Astrocyte of the spinal cord (primary cell): ENCODE measurements at regions not wholly inside any gene's neighbourhood (a gene's known extent, or its start where the extent isn't known, plus 50 kb on each side); places are given as distances from the start of the nearest gene placed in this dataset.

Experiments used
- DNase-seq: peaks from one replicate; pipeline ENCODE4 v3.0.0; 2011; ENCODE audit warnings: low read depth, low spot score
- H3K4me3 ChIP-seq: 2 replicates; pipeline ENCODE4 v1.5.1; 2011; ENCODE audit warnings: low read depth, mild to moderate bottlenecking, low read length, moderate library complexity
- CTCF ChIP-seq: IDR thresholded peaks from 2 replicates; pipeline ENCODE4 v1.5.1; 2012; ENCODE audit warnings: low read depth, mild to moderate bottlenecking, low read length, inconsistent platforms
- in situ Hi-C: cut with HindIII; loops from 2 replicates; pipeline ENCODE4 v1.10.0; 2017; ENCODE audit warnings: low sequenced_read_pairs

DNA sequence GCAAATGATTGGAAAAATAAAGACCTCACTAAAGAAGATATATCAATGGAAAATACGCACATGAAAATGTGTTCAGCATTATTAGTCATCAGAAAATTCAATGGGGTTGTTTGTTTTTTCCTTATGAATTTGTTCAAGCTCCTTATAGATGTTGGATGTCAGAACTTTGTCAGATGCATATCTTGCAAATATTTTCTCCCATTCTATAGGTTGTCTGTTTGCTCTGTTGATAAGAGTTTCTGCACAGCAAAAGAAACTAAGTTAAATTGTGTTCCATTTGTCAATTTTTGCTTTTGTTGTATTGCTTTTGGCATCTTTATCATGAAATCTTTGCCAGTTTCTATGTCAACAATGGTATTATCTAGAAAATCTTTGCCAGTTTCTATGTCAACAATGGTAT, 633.9 kb upstream of the CHORDC1 start:
- in situ Hi-C loops = no loop called here
- no peak for DNase-seq

DNA sequence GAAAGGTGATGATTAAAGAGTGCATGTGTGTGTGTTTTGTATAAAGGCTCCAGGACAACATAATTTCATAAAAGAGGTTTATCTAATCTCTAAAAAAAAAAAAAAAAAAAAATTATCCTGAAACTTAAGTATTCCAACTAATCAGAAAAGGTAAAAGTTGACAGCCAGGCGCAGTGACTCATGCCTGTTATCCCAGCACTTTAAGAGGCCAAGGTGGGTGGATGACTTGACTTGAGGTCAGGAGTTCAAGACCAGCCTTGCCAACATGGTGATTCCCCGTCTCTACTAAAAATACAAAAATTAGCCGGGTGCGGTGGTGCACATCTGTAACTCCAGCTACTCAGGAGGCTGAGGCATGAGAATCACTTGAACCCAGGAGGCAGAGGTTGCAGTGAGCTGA, 632.7 kb upstream of the CHORDC1 start:
- no peak for DNase-seq
- in situ Hi-C loops = no loop called here
- no peak for TF ChIP-seq CTCF
- H3K4me3 ChIP-seq = no peak overlapping the region

More for the DNA sequence above, 633.9 kb upstream of the CHORDC1 start:
- TF ChIP-seq CTCF = no peak
- no peak overlapping the region for H3K4me3 ChIP-seq

GRCh38 chr11:90851196-90851595, 628.3 kb upstream of the CHORDC1 start:
- in situ Hi-C loops = no loop called here
- no peak for TF ChIP-seq CTCF

DNA sequence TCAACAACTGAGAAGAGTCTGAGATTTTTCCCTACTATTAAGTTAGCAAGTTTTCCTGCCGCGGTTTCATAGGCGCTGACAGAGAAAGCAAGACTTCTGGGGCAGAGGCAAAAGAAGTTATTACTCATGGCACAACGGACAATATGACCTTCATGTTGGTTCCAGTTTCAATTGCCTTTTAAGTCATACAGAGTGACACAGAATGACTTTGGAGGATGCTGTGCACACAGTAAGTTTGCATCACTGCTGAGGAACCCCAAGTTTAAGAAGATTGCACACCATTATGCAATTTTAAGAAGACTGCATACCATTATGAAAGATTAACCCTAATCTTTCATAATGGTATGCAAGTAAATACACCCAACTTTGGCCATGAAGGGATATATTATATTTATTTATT, 626.5 kb upstream of the CHORDC1 start:
- H3K4me3 ChIP-seq = no peak overlapping the region
- TF ChIP-seq CTCF = no peak
- no peak for DNase-seq
- in situ Hi-C loops = no loop called here

More at GRCh38 chr11:90851196-90851595, 628.3 kb upstream of the CHORDC1 start:
- DNase-seq = no peak
- H3K4me3 ChIP-seq = no peak overlapping the region

DNA sequence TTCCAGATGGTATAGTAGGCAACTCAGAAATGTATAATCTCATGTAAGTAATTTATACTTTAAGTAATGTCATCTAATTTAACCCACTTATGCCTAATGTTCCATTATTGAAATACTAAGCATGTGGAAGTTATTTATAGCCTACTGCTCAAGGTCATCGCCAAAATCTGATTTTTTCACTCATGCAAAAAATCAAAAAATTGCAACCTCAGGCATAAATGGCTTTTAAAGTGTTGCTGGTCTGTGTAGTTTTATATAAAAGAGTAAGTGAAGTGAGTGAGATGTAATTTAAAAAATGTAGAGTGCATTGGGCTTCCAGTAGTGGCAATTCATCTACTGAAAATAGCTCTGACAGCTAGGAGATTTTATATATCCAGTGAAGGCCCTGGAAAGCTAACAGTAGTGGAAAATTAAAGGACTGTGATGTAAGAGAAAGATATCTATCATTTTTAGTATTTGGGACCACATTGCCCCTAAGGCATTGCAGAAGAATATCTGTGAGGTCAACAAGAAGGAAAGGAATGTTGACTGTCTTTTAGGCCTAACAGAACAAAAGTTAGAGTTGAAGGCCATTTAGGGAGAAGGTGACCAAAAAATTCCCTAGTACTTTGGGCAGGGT, 624.5 kb upstream of the CHORDC1 start:
- in situ Hi-C loops = no loop called here
- no peak overlapping the region for H3K4me3 ChIP-seq

GRCh38 chr11:90846628-90847027, 623.8 kb upstream of the CHORDC1 start:
- no peak for TF ChIP-seq CTCF
- no peak for DNase-seq
- H3K4me3 ChIP-seq = no peak overlapping the region
- in situ Hi-C loops = no loop called here

More for the DNA sequence above, 624.5 kb upstream of the CHORDC1 start:
- no peak for DNase-seq
- TF ChIP-seq CTCF = no peak
